ENCODE measurements at regions not wholly inside any gene's neighbourhood (a gene's known extent, or its start where the extent isn't known, plus 50 kb on each side); places are given as distances from the start of the nearest gene placed in this dataset.

DNA sequence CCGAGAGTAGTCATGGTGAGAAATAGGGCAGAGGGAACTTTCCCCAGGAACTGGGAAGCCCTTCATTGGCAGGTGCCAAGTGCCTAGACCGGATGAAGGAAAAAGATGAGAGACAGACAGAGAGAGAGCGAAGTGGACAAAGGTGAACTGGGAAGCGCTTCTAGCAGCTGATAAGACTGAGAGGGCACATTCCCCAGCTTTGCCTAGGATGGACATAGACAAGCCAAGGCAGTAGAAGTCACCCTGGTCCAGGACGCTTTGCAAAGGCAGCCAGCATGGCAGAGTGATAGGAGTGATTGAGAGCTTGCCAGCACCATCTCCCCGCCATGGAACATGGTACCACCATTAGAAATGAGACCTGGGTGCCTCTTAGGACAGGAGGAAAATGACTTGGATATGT lies 372.8 kb upstream of the MGMT start:
- TF ChIP-seq, protein P1, sequence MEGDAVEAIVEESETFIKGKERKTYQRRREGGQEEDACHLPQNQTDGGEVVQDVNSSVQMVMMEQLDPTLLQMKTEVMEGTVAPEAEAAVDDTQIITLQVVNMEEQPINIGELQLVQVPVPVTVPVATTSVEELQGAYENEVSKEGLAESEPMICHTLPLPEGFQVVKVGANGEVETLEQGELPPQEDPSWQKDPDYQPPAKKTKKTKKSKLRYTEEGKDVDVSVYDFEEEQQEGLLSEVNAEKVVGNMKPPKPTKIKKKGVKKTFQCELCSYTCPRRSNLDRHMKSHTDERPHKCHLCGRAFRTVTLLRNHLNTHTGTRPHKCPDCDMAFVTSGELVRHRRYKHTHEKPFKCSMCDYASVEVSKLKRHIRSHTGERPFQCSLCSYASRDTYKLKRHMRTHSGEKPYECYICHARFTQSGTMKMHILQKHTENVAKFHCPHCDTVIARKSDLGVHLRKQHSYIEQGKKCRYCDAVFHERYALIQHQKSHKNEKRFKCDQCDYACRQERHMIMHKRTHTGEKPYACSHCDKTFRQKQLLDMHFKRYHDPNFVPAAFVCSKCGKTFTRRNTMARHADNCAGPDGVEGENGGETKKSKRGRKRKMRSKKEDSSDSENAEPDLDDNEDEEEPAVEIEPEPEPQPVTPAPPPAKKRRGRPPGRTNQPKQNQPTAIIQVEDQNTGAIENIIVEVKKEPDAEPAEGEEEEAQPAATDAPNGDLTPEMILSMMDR (IDR thresholded peaks at IDR 0.05) = no peak
- TF ChIP-seq EZH2 (IDR thresholded peaks at IDR 0.05) = no peak
